Left lung (tissue), 4 donors: ENCODE measurements at regions not wholly inside any gene's neighbourhood (a gene's known extent, or its start where the extent isn't known, plus 50 kb on each side); places are given as distances from the start of the nearest gene placed in this dataset.

ENCODE experiments used
- ATAC-seq: fragments of 200-7000 bp; cut with Tn5 transposase; one replicate; pipeline ENCODE4 v1.9.1; 2020; ENCODE audit warnings: moderate library complexity
- DNase-seq, 4 donors: peaks; one replicate each; pipeline ENCODE4 v3.0.0-alpha.2; 2013 to 2020
- H3K27ac ChIP-seq, 2 donors: fragments of 200-600 bp; sonication (generic) in 1 of 2; one replicate each; pipeline versions ENCODE4 v1.5.0 to v1.8.0; 2020 to 2021
- H3K27me3 ChIP-seq, 2 donors: fragments of 200-600 bp; sonication (generic) in 1 of 2; one replicate each; pipeline versions ENCODE4 v1.5.0 to v1.8.0; 2020 to 2021
- H3K36me3 ChIP-seq, 2 donors: fragments of 200-600 bp; sonication (generic) in 1 of 2; one replicate each; pipeline versions ENCODE4 v1.5.0 to v1.8.0; 2020 to 2021
- H3K4me1 ChIP-seq, 2 donors: fragments of 200-600 bp; one replicate each; pipeline ENCODE4 v1.8.0; 2021
- H3K4me3 ChIP-seq, 2 donors: fragments of 200-600 bp; sonication (generic) in 1 of 2; one replicate each; pipeline versions ENCODE4 v1.5.0 to v1.8.0; 2020 to 2021; ENCODE audit warnings: mild to moderate bottlenecking in 1 of 2
- H3K9me3 ChIP-seq, 2 donors: fragments of 200-600 bp; sonication (generic) in 1 of 2; one replicate each; pipeline versions ENCODE4 v1.5.0 to v1.8.0; 2020 to 2021
- intact Hi-C, 2 donors: fragments of 100-400 bp; cut with DNase I; formaldehyde crosslinking; loops; one replicate each; pipeline versions ENCODE4 v1.11.2 to v1.14.2; 2022
- TF ChIP-seq, protein P1 (sequence below), 2 donors: fragments of 200-600 bp; sonication (generic) in 1 of 2; IDR thresholded peaks; one replicate each; pipeline versions ENCODE4 v1.5.0 to v1.8.0; 2021; ENCODE audit warnings: antibody characterized with exemption in 2 of 2
- donor health status: DM: no; HTN: yes; CAD: no.
- donor health status: DM: no; HTN: no; CAD: no.

DNA sequence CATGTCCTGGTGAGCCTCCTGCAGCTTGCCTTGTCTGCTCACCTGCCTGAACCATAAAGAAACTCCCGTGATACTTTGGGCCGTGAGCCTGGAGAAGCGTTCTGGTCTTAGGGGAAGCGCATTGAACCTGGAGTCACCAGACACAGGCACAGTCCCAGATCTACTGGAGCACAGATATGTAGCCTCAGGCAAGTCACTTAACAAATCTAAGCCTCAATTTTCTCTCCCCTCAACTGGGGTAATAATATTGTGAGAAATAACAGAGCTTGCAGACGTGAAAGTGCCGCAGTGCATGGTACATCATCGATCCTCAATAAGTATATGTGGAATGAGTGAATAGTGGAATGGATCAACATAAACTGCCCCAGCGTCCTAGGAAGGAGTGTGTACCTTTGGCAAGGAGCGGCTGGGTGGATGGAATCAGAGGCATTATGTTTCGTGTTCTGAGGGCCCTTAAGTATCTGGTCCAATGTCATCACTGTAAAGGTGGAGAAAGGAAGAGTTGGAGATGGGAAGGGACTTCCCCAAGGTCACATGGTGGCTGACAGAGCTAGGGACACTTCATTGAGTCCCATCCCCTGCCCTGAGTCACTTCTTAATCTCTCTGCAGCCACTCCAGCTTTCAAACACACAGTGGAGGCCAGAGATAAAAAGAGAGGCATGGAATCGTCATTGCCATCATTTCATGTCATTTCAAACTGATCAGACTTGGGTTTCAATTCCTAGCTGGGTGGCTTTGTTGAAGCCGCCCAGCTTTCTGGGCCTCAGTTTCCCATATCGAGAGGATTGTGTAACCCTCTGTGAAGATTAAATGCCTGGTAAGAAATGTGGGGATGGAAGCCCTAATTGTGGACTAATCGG, 172.4 kb downstream of the DDX1 start:
- Histone ChIP-seq H3K27ac (no peak overlapping the region), H3K36me3 (no peaks in the 10 kb centered on the region), H3K4me1 (no peaks in the 10 kb centered on the region), H3K4me3 (no peak overlapping the region), H3K9me3 (no peaks in the 10 kb centered on the region), H3K27me3 (no peaks in the 10 kb centered on the region)
- intact Hi-C loops: no loop called here
- TF ChIP-seq, protein P1, sequence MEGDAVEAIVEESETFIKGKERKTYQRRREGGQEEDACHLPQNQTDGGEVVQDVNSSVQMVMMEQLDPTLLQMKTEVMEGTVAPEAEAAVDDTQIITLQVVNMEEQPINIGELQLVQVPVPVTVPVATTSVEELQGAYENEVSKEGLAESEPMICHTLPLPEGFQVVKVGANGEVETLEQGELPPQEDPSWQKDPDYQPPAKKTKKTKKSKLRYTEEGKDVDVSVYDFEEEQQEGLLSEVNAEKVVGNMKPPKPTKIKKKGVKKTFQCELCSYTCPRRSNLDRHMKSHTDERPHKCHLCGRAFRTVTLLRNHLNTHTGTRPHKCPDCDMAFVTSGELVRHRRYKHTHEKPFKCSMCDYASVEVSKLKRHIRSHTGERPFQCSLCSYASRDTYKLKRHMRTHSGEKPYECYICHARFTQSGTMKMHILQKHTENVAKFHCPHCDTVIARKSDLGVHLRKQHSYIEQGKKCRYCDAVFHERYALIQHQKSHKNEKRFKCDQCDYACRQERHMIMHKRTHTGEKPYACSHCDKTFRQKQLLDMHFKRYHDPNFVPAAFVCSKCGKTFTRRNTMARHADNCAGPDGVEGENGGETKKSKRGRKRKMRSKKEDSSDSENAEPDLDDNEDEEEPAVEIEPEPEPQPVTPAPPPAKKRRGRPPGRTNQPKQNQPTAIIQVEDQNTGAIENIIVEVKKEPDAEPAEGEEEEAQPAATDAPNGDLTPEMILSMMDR (IDR thresholded peaks at IDR 0.05): no peak
- DNase-seq (no peak), ATAC-seq (no peak)

DNA sequence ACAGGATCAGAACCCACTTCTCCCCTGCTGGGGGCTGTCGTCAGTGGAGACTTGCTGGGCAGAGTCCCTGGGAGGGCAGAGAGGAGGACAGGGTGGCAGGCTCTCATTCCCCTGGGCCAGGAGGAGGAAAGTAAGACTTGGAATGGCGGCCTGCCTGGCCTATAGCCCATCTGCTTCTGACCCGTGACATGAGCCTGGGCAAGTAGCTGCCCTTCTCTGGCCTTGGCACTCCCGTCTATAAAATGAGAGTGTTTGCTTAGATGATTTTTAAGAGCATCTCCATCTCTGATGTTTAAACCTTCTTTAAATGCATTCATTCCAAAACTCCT, 173.0 kb downstream of the DDX1 start:
- H3K9me3 ChIP-seq: no peaks in the 10 kb centered on the region
- H3K27ac ChIP-seq: no peak overlapping the region
- intact Hi-C loops: no loop called here
- no peaks in the 10 kb centered on the region for H3K4me1 ChIP-seq
- TF ChIP-seq, protein P1 (IDR thresholded peaks at IDR 0.05): no peak
- ATAC-seq (no peak), DNase-seq (no peak)
- H3K36me3 ChIP-seq: no peaks in the 10 kb centered on the region
- no peak overlapping the region for H3K4me3 ChIP-seq
- H3K27me3 ChIP-seq: no peaks in the 10 kb centered on the region

DNA sequence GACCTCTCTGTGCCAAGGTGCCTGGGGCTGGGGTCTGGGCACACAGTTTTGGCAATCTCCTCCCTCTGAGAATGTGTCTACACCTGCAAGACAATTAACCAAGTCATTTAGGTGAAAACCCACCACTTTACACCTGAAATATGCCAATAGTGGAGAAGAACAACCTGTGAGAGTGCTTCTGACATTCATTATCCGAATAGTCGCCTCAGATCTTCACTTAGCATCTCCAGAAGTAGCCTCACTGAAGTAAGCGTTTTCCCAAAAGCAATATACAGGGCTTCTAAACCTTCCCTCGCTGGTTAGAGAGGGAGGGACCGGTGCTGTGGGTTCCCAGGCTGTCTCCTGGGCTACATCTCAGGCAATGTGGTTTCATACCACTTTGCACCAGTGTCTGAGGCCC, 173.5 kb downstream of the DDX1 start:
- no peak for ATAC-seq
- H3K4me3 ChIP-seq: no peak overlapping the region

DNA sequence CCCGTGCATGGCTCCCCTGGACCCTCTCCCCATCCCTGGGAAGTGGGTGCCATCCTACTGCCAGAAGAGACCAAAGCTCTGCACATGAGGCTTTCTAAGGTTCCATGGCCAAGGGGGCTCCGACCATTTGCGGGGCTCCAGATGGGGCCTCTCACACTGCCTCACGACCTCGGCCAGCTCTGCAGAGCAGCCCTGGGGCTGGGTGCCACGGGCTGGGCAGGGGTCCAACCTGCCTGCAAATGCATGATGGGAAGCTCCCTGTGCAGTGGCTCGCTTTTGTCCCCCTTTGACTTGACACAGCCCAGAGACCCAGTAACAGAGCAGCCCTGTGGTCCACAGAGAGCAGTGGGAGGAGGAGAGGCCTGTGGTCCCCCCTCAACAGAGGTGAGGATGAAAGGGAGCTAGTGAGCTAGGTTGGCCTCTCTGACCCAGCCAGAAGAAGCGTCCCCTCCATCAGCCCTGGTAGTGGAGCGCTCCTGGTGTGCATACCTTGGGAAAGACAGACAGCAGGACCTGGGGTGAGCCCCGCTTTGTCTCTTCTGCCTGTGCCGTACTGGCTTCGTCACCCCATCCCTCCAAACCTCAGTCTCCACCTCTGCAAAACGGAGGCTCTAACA, 174.1 kb downstream of the DDX1 start:
- intact Hi-C loops: no loop called here
- H3K27me3 ChIP-seq: no peaks in the 10 kb centered on the region
- ATAC-seq (no peak), DNase-seq (peak in 1 of 4 donors; percentile 60)
- no peak overlapping the region for H3K4me3 ChIP-seq
- TF ChIP-seq, protein P1 (IDR thresholded peaks at IDR 0.05): no peak
- no peaks in the 10 kb centered on the region for H3K36me3 ChIP-seq
- H3K27ac ChIP-seq: no peak overlapping the region
- no peaks in the 10 kb centered on the region for H3K4me1 ChIP-seq
- H3K9me3 ChIP-seq: no peaks in the 10 kb centered on the region

More for the DNA sequence above, 173.5 kb downstream of the DDX1 start:
- Histone ChIP-seq H3K27me3 (no peaks in the 10 kb centered on the region), H3K36me3 (no peaks in the 10 kb centered on the region), H3K27ac (no peak overlapping the region), H3K4me1 (no peaks in the 10 kb centered on the region), H3K9me3 (no peaks in the 10 kb centered on the region)
- DNase-seq: no peak
- intact Hi-C loops: no loop called here
- TF ChIP-seq, protein P1 (IDR thresholded peaks at IDR 0.05): no peak

DNA sequence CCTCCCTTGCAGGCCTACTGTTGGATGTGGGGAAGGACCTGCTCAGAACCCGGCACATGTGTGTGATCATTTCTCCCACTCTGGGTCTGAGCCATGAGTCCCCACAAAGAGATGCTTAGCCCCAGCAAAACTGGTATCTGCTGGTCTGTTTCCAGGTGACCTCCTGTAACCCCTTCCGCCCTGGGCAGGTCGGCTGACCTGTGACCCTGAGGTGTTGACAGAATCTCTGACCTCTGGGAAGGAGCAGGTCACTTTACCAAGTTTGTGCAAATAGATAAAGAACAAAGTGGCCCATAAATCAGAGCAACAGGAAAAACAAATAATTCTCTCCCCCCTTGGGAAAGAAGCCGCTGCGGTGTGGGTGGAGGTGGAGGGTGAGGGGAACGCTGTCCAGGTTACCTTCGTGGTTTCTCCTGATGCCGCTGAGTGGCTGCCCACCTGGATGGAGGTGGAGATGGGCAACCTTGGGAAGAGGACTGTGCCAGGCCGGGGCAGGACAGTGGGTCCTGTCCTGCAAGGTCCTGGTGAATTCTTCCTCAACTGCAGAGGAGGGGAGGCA, 174.0 kb upstream of the MYCN start:
- Histone ChIP-seq H3K9me3 (no peaks in the 10 kb centered on the region), H3K4me1 (no peaks in the 10 kb centered on the region), H3K27me3 (no peaks in the 10 kb centered on the region), H3K27ac (no peak overlapping the region), H3K36me3 (no peaks in the 10 kb centered on the region), H3K4me3 (no peak overlapping the region)
- no peak for DNase-seq
- ATAC-seq: no peak
- intact Hi-C loops: no loop called here
- TF ChIP-seq, protein P1 (IDR thresholded peaks at IDR 0.05): no peak
